Body of pancreas (tissue), 4 donors: ENCODE measurements at regions not wholly inside any gene's neighbourhood (a gene's known extent, or its start where the extent isn't known, plus 50 kb on each side); places are given as distances from the start of the nearest gene placed in this dataset.

ENCODE experiments used
- POLR2A ChIP-seq, 3 donors: fragments of 450-650 bp; IDR thresholded peaks; one replicate each; pipeline ENCODE4 v1.6.1; 2016; ENCODE audit warnings: antibody characterized with exemption in 3 of 3, mild to moderate bottlenecking in 2 of 3
- TF ChIP-seq, protein P1 (sequence below), 7 experiments: fragments of 450-650 bp in 4 of 7; fragments of 200-600 bp in 3 of 7; sonication (generic) in 3 of 7; IDR thresholded peaks; one replicate each; pipeline ENCODE4 v1.5.1; 2016 to 2019; ENCODE audit warnings: antibody characterized with exemption in 7 of 7

DNA sequence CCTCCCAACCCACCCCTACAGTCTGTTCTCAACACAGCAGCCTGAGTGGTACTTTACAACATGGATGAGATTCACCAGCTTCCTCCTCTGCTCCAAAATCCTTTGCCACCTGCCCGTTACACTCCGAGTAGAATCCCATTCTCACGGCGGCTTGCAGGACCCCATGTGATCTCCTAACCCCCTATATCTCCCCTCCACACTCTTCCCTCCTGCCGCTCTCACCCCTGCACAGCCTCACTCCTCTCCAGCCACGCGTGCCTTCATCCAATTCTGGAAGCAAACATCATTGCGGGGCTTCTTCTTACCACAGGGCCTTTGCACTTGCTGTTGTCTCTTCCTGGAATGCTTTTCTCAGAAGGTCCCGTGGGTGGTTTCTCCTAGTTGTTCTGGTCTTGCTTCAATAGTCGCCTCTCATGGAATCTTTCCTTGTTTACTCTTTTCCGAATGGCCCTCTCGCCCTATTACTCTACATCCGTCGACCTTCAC is 472.3 kb downstream of the CDH26 start:
- TF ChIP-seq, protein P1, sequence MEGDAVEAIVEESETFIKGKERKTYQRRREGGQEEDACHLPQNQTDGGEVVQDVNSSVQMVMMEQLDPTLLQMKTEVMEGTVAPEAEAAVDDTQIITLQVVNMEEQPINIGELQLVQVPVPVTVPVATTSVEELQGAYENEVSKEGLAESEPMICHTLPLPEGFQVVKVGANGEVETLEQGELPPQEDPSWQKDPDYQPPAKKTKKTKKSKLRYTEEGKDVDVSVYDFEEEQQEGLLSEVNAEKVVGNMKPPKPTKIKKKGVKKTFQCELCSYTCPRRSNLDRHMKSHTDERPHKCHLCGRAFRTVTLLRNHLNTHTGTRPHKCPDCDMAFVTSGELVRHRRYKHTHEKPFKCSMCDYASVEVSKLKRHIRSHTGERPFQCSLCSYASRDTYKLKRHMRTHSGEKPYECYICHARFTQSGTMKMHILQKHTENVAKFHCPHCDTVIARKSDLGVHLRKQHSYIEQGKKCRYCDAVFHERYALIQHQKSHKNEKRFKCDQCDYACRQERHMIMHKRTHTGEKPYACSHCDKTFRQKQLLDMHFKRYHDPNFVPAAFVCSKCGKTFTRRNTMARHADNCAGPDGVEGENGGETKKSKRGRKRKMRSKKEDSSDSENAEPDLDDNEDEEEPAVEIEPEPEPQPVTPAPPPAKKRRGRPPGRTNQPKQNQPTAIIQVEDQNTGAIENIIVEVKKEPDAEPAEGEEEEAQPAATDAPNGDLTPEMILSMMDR (IDR thresholded peaks at IDR 0.05), result no peak
- no peak for TF ChIP-seq POLR2A (IDR thresholded peaks at IDR 0.05)
